ENCODE measurements at regions not wholly inside any gene's neighbourhood (a gene's known extent, or its start where the extent isn't known, plus 50 kb on each side); places are given as distances from the start of the nearest gene placed in this dataset.

DNA sequence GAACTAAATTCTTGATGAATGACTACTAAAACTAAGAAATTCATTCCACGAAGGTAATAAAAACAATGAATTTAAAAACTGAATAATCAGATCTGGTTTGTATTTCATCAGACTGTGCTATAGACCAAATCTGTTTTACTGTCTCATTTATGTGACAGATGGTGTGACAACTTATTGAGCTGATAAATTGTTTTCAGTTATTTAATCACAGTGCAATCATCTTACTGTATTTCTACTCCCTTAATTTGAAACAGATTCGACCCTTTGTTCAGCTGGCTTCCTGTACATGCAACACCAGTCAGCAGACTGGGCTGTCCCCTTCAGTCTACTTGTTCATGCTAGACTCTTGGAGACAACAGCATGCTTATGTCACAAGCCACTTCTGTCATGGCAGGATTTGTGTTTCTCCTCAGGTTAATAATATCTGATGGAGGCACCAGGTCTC lies 150.9 kb downstream of the MBL2 start:
- no peaks in the 10 kb centered on the region for H3K9me3 Mint-ChIP-seq
- no peak for ATAC-seq (ENCODE audit: poor library complexity)
- H3K27ac Mint-ChIP-seq: no peak overlapping the region
- Histone ChIP-seq H3K4me3 (ENCODE audit: low read length) (no peak overlapping the region), H3K4me1 (ENCODE audit: insufficient read depth, low read length) (no peaks in the 10 kb centered on the region), H3K27me3 (ENCODE audit: control insufficient read depth in 1 of 2, insufficient read depth in 2 of 2, low read length in 2 of 2) (no peaks in the 10 kb centered on the region), H3K36me3 (ENCODE audit: insufficient read depth, low read length) (no peaks in the 10 kb centered on the region), H3K9me3 (ENCODE audit: control insufficient read depth in 1 of 2, insufficient read depth in 1 of 2, low read length in 2 of 2) (no peaks in the 10 kb centered on the region), H3K27ac (ENCODE audit: low read depth in 1 of 2, low read length in 2 of 2) (no peak overlapping the region)
- ChIA-PET POLR2A (no interaction called here), CTCF (no interaction called here)
- intact Hi-C loops (cut with DNase I, micrococcal nuclease): no loop called here
- H3K27me3 Mint-ChIP-seq: no peaks in the 10 kb centered on the region
- no peak for DNase-seq
- H3K4me1 Mint-ChIP-seq (ENCODE audit: low read depth): no peaks in the 10 kb centered on the region
- no peak overlapping the region for H3K4me3 Mint-ChIP-seq
- TF ChIP-seq CTCF (IDR thresholded peaks at IDR 0.05): no peak
- no peaks in the 10 kb centered on the region for H3K36me3 Mint-ChIP-seq (ENCODE audit: low read depth)

DNA sequence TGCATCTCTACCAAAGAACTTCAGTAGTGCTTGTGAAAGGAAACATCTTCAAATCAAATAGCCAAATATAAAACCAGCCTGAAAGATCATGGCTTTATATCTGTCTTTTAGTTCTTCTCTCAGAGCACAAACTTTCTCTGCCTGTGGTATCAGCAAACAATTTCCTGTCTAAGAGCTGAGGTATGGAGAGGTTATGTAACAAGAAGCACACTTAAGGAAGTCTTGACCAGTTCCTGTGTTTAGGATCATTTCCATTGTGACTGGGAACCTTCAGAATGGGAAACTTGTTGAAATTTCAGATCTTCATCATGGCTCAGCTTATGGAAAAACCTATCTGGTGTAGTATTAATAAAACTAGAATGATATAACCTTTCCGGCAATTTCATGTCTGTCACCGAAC lies 148.8 kb downstream of the MBL2 start:
- Histone ChIP-seq H3K27ac (ENCODE audit: low read depth in 1 of 2, low read length in 2 of 2) (no peak overlapping the region), H3K36me3 (ENCODE audit: insufficient read depth, low read length) (no peaks in the 10 kb centered on the region), H3K9me3 (ENCODE audit: control insufficient read depth in 1 of 2, insufficient read depth in 1 of 2, low read length in 2 of 2) (no peaks in the 10 kb centered on the region), H3K4me1 (ENCODE audit: insufficient read depth, low read length) (no peaks in the 10 kb centered on the region), H3K4me3 (ENCODE audit: low read length) (no peak overlapping the region), H3K27me3 (ENCODE audit: control insufficient read depth in 1 of 2, insufficient read depth in 2 of 2, low read length in 2 of 2) (no peaks in the 10 kb centered on the region)
- Mint-ChIP-seq H3K4me1 (ENCODE audit: low read depth) (no peaks in the 10 kb centered on the region), H3K27me3 (no peaks in the 10 kb centered on the region), H3K36me3 (ENCODE audit: low read depth) (no peaks in the 10 kb centered on the region), H3K4me3 (no peak overlapping the region), H3K9me3 (no peaks in the 10 kb centered on the region), H3K27ac (no peak overlapping the region)
- intact Hi-C loops (cut with DNase I, micrococcal nuclease): no loop called here
- ATAC-seq (ENCODE audit: poor library complexity) (no peak), DNase-seq (no peak)
- ChIA-PET CTCF (no interaction called here), POLR2A (no interaction called here)
- no peak for TF ChIP-seq CTCF (IDR thresholded peaks at IDR 0.05)

DNA sequence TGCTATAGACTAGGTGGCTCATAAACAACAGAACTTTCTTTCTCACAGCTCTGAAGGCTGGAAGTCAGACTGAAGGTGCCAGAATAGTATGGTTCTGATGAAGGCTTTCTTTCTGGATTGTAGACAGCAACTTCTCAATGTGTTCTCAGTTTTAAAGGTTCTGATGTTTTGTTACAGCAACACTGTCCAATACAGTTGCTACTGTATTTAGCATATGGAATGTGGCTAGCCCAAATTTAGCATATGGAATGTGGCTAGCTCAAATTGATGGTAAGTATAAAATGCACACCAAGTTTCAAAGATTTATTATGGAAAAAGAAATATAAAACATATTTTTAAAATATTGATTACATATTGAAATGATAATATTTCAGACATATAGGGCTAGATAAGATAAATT lies 145.3 kb downstream of the MBL2 start:
- Histone ChIP-seq H3K9me3 (ENCODE audit: control insufficient read depth in 1 of 2, insufficient read depth in 1 of 2, low read length in 2 of 2) (no peaks in the 10 kb centered on the region), H3K4me1 (ENCODE audit: insufficient read depth, low read length) (no peaks in the 10 kb centered on the region), H3K27ac (ENCODE audit: low read depth in 1 of 2, low read length in 2 of 2) (no peak overlapping the region), H3K4me3 (ENCODE audit: low read length) (no peak overlapping the region), H3K36me3 (ENCODE audit: insufficient read depth, low read length) (no peaks in the 10 kb centered on the region), H3K27me3 (ENCODE audit: control insufficient read depth in 1 of 2, insufficient read depth in 2 of 2, low read length in 2 of 2) (no peaks in the 10 kb centered on the region)
- no peak for TF ChIP-seq CTCF (IDR thresholded peaks at IDR 0.05)
- ATAC-seq (ENCODE audit: poor library complexity) (no peak), DNase-seq (no peak)
- Mint-ChIP-seq H3K4me1 (ENCODE audit: low read depth) (no peaks in the 10 kb centered on the region), H3K36me3 (ENCODE audit: low read depth) (no peaks in the 10 kb centered on the region), H3K9me3 (no peaks in the 10 kb centered on the region), H3K27me3 (no peaks in the 10 kb centered on the region), H3K27ac (no peak overlapping the region), H3K4me3 (no peak overlapping the region)
- POLR2A ChIA-PET: no interaction called here
- CTCF ChIA-PET: no interaction called here
- intact Hi-C loops (cut with DNase I, micrococcal nuclease): no loop called here
